DMS 273 (cell line): ENCODE measurements at regions not wholly inside any gene's neighbourhood (a gene's known extent, or its start where the extent isn't known, plus 50 kb on each side); places are given as distances from the start of the nearest gene placed in this dataset.
A peak's percentile ranks its signal among the peaks of the same experiment; 100 is the strongest.

ENCODE experiments used
- DNase-seq: peaks from one replicate; lab custom pipeline; 2025; ENCODE audit not compliant: unreplicated experiment; lab: John Stamatoyannopoulos, UW

- DNase-seq: no peak
Observed at GRCh38 chr3:168895419-168895818, 768.1 kb downstream of the MECOM start.

GRCh38 chr3:168894214-168894613 lies 769.3 kb downstream of the MECOM start:
- no peak for DNase-seq

DNA sequence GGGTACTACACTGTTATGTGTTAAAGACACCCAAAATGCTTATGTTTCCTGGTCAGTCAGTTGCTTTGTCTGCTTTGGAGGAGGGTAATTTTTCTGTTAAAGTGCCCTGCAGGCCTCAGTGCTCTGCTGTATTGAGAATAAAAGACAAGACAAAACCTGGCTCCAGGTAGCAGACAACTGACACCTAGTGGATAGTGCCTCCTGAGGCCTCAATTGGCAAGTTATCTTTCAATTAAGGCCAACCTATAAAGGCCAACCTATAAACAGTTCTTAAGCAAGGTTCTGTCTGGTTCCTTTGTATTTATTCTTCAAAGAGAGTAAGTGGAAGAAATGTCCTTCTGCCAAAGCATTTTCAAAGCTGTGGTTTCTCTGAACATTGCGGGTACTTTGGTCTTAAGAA lies 773.8 kb downstream of the MECOM start:
- DNase-seq: no peak

DNA sequence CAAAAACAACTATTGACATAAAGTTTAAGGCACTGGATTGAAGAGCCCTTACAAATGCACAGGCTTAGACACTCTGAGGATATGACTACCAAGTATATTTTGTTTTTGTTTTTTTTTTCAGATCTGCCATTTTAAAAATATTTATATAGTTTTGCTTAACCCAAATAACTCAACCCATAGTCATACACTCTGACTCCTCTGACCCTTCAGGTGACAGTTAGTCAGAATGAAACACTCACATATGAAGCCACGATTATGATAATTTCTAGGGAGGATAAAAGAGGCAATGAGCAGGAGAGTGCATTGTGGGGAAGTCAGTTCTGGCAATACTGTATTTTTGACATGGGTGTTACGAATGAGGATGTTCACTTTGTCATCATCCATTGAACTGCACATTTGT lies 774.7 kb downstream of the MECOM start:
- DNase-seq: no peak

- DNase-seq: no peak
Observed at GRCh38 chr3:168885028-168885427, 778.5 kb downstream of the MECOM start.

- DNase-seq: peak; percentile 87
Observed at GRCh38 chr3:168884353-168884903, 779.1 kb downstream of the MECOM start.

GRCh38 chr3:168883145-168883544 lies 780.4 kb downstream of the MECOM start:
- no peak for DNase-seq

DNA sequence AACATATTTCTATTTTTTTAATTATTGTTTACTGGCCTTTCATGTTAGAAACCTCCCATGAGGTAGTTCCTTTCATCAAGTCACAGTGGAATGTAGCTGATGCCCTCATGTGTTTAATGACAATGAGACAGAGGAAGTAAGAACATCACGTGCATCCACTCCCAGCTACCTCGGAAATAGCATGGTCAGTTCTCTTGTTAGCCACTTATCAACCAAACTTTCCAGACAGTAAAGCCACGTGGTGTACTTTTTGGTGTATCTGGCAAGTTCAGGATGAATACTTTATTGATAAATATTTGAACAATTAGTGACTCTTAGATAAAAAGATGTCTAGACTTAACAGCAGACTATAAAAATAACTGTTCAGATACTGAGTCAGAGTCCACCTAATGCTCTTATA lies 781.7 kb downstream of the MECOM start:
- DNase-seq: no peak

DNA sequence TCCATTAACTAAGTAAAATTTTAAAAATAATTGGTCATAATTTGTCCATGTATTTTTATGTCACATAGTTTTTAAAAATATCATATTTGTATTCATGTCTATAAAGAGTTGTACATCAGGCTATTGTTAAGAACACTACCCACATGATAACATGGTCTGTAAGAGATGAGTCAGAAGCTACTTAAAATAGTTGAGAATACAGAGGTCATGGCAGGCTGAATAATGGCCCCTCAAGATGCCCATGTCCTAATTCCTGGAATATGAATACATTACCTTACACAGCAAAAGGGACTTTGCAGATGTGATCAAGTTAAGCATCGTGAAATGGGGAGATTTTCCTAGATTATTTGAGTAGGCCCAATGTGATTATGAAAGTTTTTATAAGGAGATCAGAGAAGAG lies 782.9 kb upstream of the GOLIM4 start:
- no peak for DNase-seq

- DNase-seq: peak; percentile 14
Observed at GRCh38 chr3:168877899-168878298, 782.2 kb upstream of the GOLIM4 start.

DNA sequence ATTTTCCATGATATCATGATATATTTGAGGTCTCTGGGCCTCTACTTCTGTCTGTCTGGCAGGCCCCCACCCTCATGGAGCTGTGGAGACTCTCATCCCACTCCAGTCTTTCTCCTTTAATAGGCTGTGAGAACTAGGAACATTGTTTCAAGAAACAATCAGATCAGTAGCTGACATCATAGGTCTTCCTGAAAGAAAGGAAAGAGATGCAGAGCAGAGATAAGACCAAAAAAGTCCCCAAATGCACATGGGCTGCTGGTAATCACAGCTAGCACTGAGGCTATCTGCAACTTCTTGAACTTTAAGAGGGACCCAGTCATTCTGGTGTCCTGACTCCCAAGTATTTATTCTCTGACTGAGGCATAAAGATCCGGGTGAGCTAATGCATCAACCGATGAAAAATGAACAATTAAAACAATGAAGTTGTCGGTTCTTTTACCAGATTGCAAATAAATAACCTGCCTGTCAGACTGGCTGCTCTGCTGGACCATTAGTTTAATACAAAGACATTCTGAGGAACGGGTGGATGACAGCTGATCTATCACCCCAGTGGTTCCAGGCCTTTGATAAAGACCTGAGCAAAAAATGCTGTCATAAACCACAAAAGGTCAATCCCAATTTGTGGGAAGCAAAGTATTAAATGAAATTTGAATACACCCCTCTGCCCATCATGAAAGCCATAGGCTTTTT lies 780.8 kb upstream of the GOLIM4 start:
- DNase-seq: no peak

DNA sequence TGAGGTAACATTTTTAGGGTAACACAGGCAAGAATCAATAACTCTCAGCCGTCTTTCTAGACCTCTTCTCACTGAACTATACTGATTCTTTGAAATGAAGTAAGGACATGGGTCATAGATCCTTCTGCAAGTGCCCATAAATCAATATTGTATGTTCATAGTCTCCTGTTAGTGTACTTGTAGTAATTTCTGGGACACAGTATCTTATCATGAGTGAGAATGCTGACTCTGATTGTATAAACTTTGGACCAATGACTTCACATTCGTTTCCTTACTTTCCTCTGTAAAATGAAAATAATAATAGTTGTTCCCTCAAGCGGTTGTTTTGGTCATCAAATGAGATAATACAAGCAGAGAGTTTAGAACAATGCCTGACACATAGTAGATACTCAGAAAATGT lies 777.1 kb upstream of the GOLIM4 start:
- DNase-seq: no peak

DNA sequence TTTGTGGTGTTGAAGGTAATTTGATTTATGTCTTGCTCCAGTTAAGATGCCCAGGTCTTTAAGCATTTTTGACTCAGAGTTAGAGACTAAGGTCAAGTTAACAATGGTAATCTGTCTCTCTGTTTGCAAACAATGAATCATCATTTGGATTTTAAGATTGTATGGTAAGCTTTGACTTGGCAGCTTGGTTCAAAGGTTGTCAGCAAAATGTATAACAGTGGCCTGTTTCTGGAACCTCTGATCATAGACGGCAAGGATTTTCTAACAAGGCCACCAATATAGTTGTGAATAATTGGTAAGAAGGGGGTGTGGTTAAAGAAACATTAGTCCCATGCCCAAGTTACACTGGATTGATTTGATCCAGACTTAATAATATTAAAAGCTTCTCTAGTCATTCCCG lies 775.2 kb upstream of the GOLIM4 start:
- DNase-seq: no peak

DNA sequence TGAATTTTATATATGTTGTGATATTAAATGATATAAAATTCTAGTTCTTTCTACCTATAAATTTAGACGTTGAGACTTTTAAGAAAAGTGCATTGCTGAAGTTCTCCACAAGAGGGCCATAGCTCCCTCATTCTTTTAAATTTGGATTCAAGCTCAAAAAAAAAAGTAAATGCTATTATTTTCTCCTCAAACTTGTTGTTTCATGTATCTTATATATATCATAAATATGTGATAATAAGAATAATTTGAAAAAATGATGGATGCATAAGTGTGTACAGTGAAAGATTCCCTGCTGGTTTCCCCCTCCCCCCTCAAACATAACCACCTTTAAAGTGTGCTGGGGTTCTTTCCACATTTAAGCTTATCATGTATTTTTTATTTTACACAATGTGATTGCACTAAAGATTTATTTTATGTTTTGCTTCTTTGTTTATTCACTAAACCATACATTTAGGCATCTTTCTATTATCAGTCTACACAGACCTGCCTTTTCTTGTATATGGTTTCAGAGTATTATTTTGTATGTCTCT lies 769.4 kb upstream of the GOLIM4 start:
- DNase-seq: peak; percentile 64

GRCh38 chr3:168864107-168865021 lies 768.6 kb upstream of the GOLIM4 start:
- DNase-seq: no peak

- DNase-seq: no peak
Observed at GRCh38 chr3:168863561-168863960, 767.8 kb upstream of the GOLIM4 start.

- peak; percentile 7 for DNase-seq
Observed at GRCh38 chr3:168862466-168862865, 766.7 kb upstream of the GOLIM4 start.

- no peak for DNase-seq
Observed at GRCh38 chr3:168860592-168860991, 764.9 kb upstream of the GOLIM4 start.

GRCh38 chr3:168860028-168860427 lies 764.3 kb upstream of the GOLIM4 start:
- no peak for DNase-seq

DNA sequence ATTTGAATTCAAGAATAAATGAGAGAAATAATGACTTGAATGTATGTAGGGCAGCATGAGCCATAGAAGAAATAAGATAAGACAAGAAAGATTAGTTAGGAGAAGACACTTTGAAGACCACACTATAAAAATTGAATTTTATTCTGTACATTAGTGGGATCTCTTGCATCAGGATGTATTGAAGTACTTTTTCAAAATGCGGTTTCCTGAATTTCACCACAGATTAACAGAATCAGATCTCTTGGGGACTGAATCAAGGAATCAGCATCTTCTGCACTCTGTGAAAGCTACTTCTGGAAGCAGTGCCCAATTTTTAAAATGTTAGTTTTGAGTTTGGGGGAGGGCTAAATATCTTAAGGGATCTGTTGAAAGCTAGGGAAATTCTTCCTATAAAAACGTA lies 763.9 kb upstream of the GOLIM4 start:
- no peak for DNase-seq

DNA sequence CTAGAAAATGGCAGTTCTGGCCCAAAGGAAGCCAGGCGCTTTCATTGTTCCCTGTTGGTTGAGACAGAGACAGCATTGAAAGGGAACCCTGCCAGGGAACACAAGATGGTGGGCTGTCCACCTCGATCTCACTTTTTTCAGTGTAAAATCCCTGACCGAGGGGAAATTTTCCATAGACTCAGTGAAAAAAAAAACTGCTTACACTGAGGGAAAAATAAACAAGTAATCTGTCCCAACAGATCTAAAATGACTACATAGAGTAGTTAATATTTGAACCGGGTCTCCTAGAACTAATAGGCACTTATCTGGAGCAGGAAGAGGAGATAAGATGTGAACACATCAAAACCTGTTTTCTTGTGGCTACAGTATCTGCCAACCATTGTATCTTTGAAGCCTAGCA lies 763.4 kb upstream of the GOLIM4 start:
- DNase-seq: no peak

GRCh38 chr3:168858327-168858726 lies 762.6 kb upstream of the GOLIM4 start:
- no peak for DNase-seq
